Prostate gland (tissue), 2 donors: ENCODE measurements at regions not wholly inside any gene's neighbourhood (a gene's known extent, or its start where the extent isn't known, plus 50 kb on each side); places are given as distances from the start of the nearest gene placed in this dataset.
A peak's percentile ranks its signal among the peaks of the same experiment; 100 is the strongest.
"Not testable (repeated sequence)": the region's sequence is repeated elsewhere in the genome, so short reads cannot be mapped to it uniquely, and the experiment has no call there.

Experiments used
- DNase-seq: peaks from one replicate; pipeline ENCODE4 v3.0.0-alpha.2; 2019; ENCODE audit warnings: low spot score
- H3K27ac ChIP-seq, 2 donors: fragments of 200-600 bp; sonication (generic); 2 replicates each; pipeline ENCODE4 v1.5.1; 2017 to 2019
- H3K27me3 ChIP-seq: fragments of 200-600 bp; sonication (generic); replicated peaks from 2 replicates; pipeline ENCODE4 v1.5.1; 2019; ENCODE audit not compliant: insufficient read depth
- H3K36me3 ChIP-seq, 2 donors: fragments of 200-600 bp; sonication (generic); 1 replicate in 1 of 2; 2 replicates in 1 of 2; pipeline versions ENCODE4 v1.5.1 to v1.8.1; 2017 to 2019
- H3K4me1 ChIP-seq: fragments of 200-600 bp; sonication (generic); replicated peaks from 2 replicates; pipeline ENCODE4 v1.5.1; 2019
- H3K4me3 ChIP-seq, 2 donors: fragments of 200-600 bp; sonication (generic); 2 replicates each; pipeline ENCODE4 v1.5.1; 2017 to 2019
- H3K9me3 ChIP-seq: fragments of 200-600 bp; sonication (generic); 2 replicates; pipeline ENCODE4 v1.5.1; 2017
- POLR2AphosphoS5 ChIP-seq: sonication (generic); formaldehyde crosslinking; IDR thresholded peaks from one replicate; pipeline ENCODE4 v1.6.1; 2017; ENCODE audit warnings: antibody characterized with exemption
- WGBS: methylation state at CpG from one replicate; pipeline ENCODE4 v1.1.5; 2018; 5-methylcytosine and 5-hydroxymethylcytosine counted together
- intact Hi-C: fragments of 100-400 bp; cut with DNase I; formaldehyde crosslinking; loops from one replicate; pipeline ENCODE4 v1.14.2; 2022

DNA sequence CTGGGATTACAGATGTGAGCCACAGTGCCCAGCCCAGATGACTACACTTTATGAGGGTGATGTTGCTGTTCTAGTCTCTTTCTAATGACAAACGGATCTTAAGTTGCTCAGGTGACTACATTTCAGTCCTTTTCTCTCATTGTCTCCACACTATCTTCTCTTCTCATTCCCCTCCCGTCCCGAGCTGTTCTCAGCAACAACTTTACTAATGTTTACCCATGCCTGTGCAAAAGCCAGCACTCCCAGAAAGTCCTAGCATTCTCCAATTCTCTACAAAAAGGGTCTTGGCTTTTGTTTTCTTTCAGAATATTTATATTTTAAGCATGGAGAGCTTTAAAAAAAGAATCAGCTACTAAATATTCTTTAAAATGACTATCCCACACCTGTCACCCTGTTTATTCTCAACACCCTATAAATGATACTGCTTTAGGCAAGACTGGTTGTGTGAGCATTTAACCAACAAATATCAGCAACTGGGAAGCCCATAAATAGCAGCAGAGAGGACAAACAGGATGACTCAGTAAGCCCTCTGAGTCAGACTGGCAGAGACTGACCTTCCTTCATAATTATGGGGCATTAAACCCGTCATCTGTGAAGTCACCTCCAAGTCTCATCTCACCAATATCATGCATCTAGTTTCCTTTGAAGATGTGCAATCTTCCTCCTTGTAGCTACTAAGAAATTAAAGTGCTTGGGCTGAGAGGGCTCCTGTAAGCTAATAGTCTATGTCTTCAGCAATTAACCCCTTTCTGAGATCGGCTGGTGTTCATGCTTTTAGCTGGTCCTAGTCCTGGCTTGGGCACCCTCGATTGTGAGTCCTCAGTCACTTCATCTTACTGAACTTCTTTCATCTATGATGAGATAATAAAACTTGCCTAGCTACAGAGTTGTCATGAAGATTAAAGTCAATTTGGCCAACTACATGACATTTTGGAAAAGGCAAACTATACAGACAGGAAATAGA lies 72.6 kb upstream of the KIF2A start:
- H3K27me3 ChIP-seq, H3K4me3 ChIP-seq, H3K9me3 ChIP-seq, H3K36me3 ChIP-seq, H3K4me1 ChIP-seq, intact Hi-C loops, H3K27ac ChIP-seq: not testable (repeated sequence)
- 34% methylated on average over 6 of the region's 6 CpGs for WGBS
- TF ChIP-seq POLR2AphosphoS5 = peak; percentile 15
- peak; percentile 16 for DNase-seq

DNA sequence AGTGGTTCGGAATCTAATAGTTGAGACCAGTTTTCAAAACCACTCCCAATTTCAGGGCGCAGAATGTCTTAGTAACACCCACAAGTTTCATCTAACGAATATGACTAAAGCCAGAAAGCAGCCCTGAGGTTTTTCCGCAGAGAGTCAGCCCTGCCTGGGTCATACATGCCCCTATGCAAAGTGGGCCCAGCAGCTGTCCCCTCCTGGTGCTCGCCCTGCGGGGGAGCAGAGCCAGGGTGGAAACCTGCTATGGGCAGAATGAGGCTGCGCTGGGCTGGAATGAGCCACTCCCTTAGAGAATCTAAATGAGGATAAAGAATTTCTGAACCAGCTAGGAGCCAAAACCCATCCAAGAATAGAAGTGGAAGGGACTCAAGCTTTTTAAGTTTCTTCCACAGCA lies 69.4 kb upstream of the KIF2A start:
- H3K4me1 ChIP-seq, intact Hi-C loops, H3K4me3 ChIP-seq, H3K27ac ChIP-seq, DNase-seq, H3K9me3 ChIP-seq, H3K36me3 ChIP-seq, H3K27me3 ChIP-seq: not testable (repeated sequence)
- WGBS = 76% methylated on average over 7 of the region's 7 CpGs

DNA sequence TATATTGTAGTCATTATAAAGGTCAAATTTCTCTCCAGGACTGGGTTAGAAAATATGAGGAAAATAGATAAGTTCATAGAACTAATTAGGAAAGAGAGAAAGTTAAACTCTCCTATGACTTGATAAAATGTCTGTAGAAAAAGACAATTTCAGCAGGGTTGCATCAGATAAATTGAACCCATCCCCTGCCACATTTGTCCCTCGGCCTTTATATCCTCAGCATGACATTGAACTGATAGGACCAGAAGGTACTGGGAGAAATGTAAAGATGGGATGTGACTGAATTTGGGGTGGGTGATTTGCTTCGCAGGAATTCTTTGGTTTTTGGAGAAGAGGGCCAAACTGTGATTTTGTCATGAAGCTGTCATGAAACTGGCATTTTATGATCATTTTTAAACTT lies 68.1 kb upstream of the KIF2A start:
- H3K4me3 ChIP-seq, H3K9me3 ChIP-seq, H3K4me1 ChIP-seq, H3K36me3 ChIP-seq, DNase-seq, H3K27ac ChIP-seq, intact Hi-C loops, H3K27me3 ChIP-seq: not testable (repeated sequence)
- WGBS = 97% methylated on average over 2 of the region's 2 CpGs

DNA sequence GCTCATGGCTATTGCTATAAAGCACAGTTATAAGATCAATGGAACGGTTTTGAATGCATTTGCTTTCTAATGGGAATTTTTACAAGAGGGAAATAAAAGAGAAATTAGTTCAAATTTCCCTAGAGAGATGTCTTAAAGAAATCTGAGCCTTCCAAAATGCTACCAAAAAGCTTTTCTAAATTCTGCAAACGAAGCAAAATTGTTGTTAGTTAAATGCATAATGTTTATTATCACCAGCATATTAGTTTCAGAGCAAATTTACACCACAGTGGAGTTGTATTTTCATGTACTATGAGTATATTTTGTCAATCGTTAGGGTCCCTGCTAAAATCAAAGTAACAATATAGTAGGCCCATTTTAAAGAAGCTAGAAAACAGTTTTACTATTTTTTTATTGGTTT lies 67.4 kb upstream of the KIF2A start:
- 81% methylated on average over 3 of the region's 3 CpGs for WGBS
- H3K4me3 ChIP-seq, H3K36me3 ChIP-seq, DNase-seq, intact Hi-C loops, H3K9me3 ChIP-seq, H3K27me3 ChIP-seq, H3K27ac ChIP-seq, H3K4me1 ChIP-seq: not testable (repeated sequence)

DNA sequence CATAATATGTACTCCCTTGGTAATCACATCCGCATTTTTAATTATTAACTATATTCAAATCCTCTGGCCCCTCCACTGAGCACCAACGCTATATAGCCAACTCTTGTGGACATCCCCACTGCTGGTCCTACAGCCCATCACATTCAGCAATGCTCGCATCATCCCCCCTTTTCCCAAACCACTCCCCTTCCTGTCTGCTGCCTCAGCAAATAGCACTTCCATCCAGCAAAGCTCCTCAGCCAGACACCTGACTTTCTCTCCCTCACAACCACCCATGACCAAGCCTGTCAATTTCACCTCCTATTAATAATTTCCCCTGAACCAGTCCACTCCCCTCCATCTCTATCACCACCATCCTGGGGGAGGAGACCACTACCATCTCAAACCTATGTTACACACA lies 65.5 kb upstream of the KIF2A start:
- intact Hi-C loops = not testable (repeated sequence)
- 97% methylated on average over 3 of the region's 3 CpGs for WGBS

DNA sequence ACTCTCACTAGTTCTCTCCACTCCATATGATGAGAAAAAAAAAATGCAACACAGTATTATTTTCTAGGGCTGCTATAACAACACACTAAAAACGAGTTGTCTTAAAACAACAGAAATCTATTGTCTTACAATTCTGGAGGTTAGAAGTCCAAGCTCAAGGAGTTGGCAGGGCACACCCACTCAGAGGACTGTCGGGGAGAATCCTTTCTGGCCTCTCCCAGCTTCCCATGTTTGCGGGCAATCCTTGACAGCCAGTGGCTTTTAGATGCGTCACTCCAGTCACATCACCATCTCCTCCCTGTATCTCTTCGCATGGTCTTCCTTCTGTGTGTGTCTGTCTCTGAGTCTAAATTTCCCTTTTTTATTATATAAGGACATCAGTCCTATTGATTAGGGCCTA lies 64.0 kb upstream of the KIF2A start:
- H3K27ac ChIP-seq, H3K4me1 ChIP-seq, H3K27me3 ChIP-seq, H3K9me3 ChIP-seq, DNase-seq, H3K4me3 ChIP-seq, intact Hi-C loops, H3K36me3 ChIP-seq: not testable (repeated sequence)
- WGBS = 89% methylated on average over 5 of the region's 5 CpGs

More for the DNA sequence above, 65.5 kb upstream of the KIF2A start:
- not testable (repeated sequence) for H3K36me3 ChIP-seq, H3K27me3 ChIP-seq, H3K4me1 ChIP-seq, H3K4me3 ChIP-seq, H3K27ac ChIP-seq, DNase-seq, H3K9me3 ChIP-seq

DNA sequence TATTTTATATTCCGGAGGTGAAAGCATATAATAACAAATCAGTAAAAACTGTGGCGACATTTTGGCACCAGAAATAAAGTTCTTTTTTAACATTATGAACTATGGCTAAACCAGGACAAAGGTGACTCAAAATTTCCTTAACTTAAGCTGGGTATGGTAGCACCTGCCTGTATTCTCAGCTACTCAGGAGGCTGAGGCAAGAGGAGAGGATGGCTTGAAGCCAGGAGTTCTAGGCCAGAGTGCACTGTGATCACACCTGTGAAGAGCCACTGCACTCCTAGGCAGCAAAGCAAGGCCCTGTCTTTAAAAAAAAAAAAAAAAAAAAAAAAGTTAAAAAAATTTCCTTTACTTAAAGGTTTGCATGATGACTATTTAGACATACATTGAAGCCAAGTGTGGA lies 63.0 kb upstream of the KIF2A start:
- DNase-seq, H3K4me3 ChIP-seq, H3K4me1 ChIP-seq, H3K27ac ChIP-seq, H3K36me3 ChIP-seq, H3K9me3 ChIP-seq, intact Hi-C loops, H3K27me3 ChIP-seq: not testable (repeated sequence)
- 96% methylated on average over 2 of the region's 2 CpGs for WGBS

DNA sequence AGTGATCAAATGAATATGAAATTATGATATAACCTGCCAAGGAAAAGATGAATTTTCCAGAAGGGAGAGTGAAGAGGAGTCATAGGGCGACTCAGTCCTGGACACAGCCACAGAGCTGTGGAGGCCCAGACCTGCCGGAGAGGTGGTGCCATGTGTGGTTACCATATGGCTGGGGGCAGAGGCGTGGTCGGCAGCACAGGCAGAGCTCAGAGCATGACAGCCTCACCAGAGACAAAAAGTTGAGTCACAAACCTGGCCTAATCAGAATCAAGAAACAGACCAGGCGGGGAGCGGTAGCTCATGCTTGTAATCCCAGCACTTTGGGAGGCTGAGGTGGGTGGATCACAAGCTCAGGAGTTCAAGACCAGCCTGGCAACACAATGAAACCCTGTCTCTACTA lies 57.8 kb upstream of the KIF2A start:
- intact Hi-C loops, H3K9me3 ChIP-seq, DNase-seq, H3K4me3 ChIP-seq, H3K27ac ChIP-seq, H3K36me3 ChIP-seq, H3K27me3 ChIP-seq, H3K4me1 ChIP-seq: not testable (repeated sequence)
- 94% methylated on average over 6 of the region's 6 CpGs for WGBS

DNA sequence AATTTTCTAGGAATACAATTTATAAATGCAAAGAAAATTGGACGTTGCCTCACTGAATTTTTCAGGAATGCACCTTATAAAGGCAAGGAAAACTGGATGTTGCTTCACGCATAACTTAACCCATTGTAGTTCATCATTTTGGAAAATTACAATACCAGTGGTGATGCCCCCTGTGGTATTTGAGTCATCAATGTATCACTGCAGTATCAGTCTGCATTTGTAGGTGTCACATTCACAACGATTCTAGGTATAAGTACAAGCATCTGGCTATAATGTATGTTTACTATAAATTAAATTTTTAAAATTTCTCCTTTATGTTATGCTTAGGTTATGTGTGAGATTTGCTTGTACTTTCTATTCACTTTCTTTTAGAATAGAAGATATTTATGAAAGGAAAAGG lies 55.9 kb upstream of the KIF2A start:
- H3K9me3 ChIP-seq, H3K4me3 ChIP-seq, intact Hi-C loops, H3K27ac ChIP-seq, H3K36me3 ChIP-seq, H3K4me1 ChIP-seq, H3K27me3 ChIP-seq, DNase-seq: not testable (repeated sequence)
- WGBS = 74% methylated on average over 3 of the region's 3 CpGs

DNA sequence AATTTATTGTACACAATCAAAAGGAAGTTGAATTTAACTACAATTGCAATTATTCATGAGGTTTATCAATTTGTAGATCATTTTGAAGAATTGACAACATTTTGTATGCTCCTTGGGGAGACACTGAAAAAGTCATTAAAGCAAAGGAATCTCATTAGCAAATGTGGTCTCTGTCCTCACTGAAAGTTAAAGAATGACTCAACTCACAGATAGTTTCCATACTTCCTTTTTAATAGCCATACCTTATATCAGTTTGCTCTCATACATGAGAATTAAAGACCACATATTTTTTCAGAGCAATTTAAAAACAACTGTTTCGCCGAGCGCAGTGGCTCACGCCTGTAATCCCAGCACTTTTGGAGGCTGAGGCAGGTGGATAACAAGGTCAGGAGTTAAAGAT lies 55.1 kb upstream of the KIF2A start:
- H3K4me1 ChIP-seq, H3K27ac ChIP-seq, intact Hi-C loops, H3K36me3 ChIP-seq, H3K9me3 ChIP-seq, H3K27me3 ChIP-seq, DNase-seq, H3K4me3 ChIP-seq: not testable (repeated sequence)
- 97% methylated on average over 4 of the region's 4 CpGs for WGBS

DNA sequence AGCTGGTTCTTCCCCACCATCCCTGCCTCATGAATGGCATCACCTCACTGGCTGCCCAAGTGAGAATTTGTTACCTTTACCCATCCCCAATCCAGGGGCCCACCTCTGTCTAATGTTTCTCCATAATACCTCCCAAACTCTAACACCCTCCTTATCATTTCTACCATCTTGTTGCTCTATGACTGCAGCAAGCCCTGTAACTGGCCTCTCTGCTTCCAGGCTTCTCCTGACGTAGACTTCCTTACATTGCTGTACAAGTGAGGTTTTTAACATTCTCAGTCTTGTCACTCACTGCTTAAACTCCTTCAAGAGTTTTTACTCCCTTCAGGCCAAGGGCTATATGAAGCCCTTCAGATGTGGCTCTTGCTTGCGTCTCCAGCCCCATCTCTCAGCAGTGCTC lies 53.5 kb upstream of the KIF2A start:
- 93% methylated on average over 2 of the region's 2 CpGs for WGBS
- H3K27me3 ChIP-seq, H3K36me3 ChIP-seq, intact Hi-C loops, H3K9me3 ChIP-seq, H3K4me3 ChIP-seq, H3K27ac ChIP-seq, H3K4me1 ChIP-seq, DNase-seq: not testable (repeated sequence)

DNA sequence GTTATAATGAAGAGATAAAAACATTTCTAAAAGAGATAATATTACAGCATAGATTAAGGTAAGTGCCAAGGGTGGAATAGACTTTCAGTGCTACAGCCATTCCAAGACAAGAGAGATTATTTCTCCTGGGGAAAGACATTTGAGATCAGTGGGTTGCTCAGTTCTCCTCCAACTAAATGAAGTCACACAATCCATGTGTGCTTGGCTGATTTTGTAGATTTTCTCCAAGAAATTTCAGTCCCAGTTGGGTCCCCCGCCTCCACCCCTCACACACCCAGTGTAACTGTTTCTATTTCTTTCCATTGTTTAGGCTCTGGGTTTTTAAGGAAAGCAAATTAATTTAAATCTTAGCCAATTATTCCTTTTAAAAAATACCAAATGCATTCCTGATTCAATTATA lies 50.5 kb upstream of the KIF2A start:
- WGBS = 92% methylated on average over 1 of the region's 1 CpG
- H3K4me1 ChIP-seq, DNase-seq, intact Hi-C loops, H3K9me3 ChIP-seq, H3K4me3 ChIP-seq, H3K27me3 ChIP-seq, H3K27ac ChIP-seq, H3K36me3 ChIP-seq: not testable (repeated sequence)
